ENCODE measurements at regions not wholly inside any gene's neighbourhood (a gene's known extent, or its start where the extent isn't known, plus 50 kb on each side); places are given as distances from the start of the nearest gene placed in this dataset.

GRCh38 chr11:10366568-10367331 lies 61.9 kb downstream of the ADM start:
- peak; percentile 79 to 89 (median 79) for TF ChIP-seq CTCF (IDR thresholded peaks at IDR 0.05)
- no peak for TF ChIP-seq POLR2A (IDR thresholded peaks at IDR 0.05; ENCODE audit: low read depth)
- TF ChIP-seq POLR2AphosphoS5 (IDR thresholded peaks at IDR 0.05): peak; percentile 78 to 87
- TF ChIP-seq EP300 (IDR thresholded peaks at IDR 0.05): no peak
